Neural cell (in vitro differentiated cells): ENCODE measurements at regions not wholly inside any gene's neighbourhood (a gene's known extent, or its start where the extent isn't known, plus 50 kb on each side); places are given as distances from the start of the nearest gene placed in this dataset.

Experiments used
- EZH2 ChIP-seq: fragments of 200-600, 300-800 bp; shearing (Covaris generic), sonication (generic); IDR thresholded peaks from 2 replicates; pipeline ENCODE4 v1.6.1; 2014; ENCODE audit warnings: antibody characterized with exemption, low read length, borderline replicate concordance, mild to moderate bottlenecking; ENCODE audit not compliant: insufficient read depth, poor library complexity, severe bottlenecking
- MXI1 ChIP-seq: fragments of 450-650 bp; conservative IDR thresholded peaks from 2 replicates; pipeline ENCODE4 v1.6.1; 2014; ENCODE audit warnings: antibody characterized with exemption, mild to moderate bottlenecking; ENCODE audit not compliant: poor library complexity, severe bottlenecking
- POLR2AphosphoS5 ChIP-seq: IDR thresholded peaks from 2 replicates; pipeline ENCODE4 v1.6.1; 2012
- RAD21 ChIP-seq: fragments of 450-650 bp; conservative IDR thresholded peaks from 2 replicates; pipeline ENCODE4 v1.6.1; 2014; ENCODE audit warnings: antibody characterized with exemption, mild to moderate bottlenecking, moderate library complexity
- TAF1 ChIP-seq: IDR thresholded peaks from 2 replicates; pipeline ENCODE4 v1.6.1; 2012; ENCODE audit warnings: low read depth
- TF ChIP-seq, protein P1 (sequence below): fragments of 450-650 bp; IDR thresholded peaks from 2 replicates; pipeline ENCODE4 v1.5.1; 2014; ENCODE audit warnings: antibody characterized with exemption, mild to moderate bottlenecking, moderate library complexity; ENCODE audit not compliant: poor library complexity, severe bottlenecking
- TF ChIP-seq, protein P2 (sequence below): IDR thresholded peaks from 2 replicates; pipeline ENCODE4 v1.6.1; 2012; ENCODE audit warnings: borderline replicate concordance

DNA sequence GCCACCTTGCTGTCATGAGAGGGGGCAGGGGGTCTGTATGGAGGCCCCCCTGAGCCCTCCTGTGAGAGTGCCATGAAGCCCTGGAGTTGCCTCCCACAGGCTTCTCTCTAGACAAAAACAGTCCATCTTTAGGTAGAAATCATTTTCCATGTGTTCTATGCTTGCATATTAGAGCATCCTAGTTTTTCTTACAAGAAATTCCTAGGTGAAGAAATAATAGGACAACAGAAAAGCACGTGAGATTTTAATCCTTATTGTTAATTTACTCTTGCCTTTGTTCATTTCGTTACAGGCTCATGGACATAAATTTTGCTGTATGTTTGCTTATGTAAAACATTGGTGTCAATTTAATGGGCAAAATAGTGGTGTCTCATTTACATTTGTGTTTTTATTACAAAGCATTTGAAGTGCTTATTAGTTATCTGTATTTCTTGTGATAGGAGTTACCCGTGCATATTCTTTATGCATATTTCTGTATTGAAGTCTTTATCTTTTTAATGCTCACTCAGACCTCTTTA is 336.9 kb upstream of the RAB6C start:
- TF ChIP-seq, protein P1, sequence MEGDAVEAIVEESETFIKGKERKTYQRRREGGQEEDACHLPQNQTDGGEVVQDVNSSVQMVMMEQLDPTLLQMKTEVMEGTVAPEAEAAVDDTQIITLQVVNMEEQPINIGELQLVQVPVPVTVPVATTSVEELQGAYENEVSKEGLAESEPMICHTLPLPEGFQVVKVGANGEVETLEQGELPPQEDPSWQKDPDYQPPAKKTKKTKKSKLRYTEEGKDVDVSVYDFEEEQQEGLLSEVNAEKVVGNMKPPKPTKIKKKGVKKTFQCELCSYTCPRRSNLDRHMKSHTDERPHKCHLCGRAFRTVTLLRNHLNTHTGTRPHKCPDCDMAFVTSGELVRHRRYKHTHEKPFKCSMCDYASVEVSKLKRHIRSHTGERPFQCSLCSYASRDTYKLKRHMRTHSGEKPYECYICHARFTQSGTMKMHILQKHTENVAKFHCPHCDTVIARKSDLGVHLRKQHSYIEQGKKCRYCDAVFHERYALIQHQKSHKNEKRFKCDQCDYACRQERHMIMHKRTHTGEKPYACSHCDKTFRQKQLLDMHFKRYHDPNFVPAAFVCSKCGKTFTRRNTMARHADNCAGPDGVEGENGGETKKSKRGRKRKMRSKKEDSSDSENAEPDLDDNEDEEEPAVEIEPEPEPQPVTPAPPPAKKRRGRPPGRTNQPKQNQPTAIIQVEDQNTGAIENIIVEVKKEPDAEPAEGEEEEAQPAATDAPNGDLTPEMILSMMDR = no peak
- TF ChIP-seq EZH2 = no peak
- TF ChIP-seq POLR2AphosphoS5 = no peak
- no peak for TF ChIP-seq RAD21
- TF ChIP-seq TAF1 = no peak
- no peak for TF ChIP-seq MXI1
- TF ChIP-seq, protein P2, sequence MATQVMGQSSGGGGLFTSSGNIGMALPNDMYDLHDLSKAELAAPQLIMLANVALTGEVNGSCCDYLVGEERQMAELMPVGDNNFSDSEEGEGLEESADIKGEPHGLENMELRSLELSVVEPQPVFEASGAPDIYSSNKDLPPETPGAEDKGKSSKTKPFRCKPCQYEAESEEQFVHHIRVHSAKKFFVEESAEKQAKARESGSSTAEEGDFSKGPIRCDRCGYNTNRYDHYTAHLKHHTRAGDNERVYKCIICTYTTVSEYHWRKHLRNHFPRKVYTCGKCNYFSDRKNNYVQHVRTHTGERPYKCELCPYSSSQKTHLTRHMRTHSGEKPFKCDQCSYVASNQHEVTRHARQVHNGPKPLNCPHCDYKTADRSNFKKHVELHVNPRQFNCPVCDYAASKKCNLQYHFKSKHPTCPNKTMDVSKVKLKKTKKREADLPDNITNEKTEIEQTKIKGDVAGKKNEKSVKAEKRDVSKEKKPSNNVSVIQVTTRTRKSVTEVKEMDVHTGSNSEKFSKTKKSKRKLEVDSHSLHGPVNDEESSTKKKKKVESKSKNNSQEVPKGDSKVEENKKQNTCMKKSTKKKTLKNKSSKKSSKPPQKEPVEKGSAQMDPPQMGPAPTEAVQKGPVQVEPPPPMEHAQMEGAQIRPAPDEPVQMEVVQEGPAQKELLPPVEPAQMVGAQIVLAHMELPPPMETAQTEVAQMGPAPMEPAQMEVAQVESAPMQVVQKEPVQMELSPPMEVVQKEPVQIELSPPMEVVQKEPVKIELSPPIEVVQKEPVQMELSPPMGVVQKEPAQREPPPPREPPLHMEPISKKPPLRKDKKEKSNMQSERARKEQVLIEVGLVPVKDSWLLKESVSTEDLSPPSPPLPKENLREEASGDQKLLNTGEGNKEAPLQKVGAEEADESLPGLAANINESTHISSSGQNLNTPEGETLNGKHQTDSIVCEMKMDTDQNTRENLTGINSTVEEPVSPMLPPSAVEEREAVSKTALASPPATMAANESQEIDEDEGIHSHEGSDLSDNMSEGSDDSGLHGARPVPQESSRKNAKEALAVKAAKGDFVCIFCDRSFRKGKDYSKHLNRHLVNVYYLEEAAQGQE = no peak
